H9 (cell line): ENCODE measurements at regions not wholly inside any gene's neighbourhood (a gene's known extent, or its start where the extent isn't known, plus 50 kb on each side); places are given as distances from the start of the nearest gene placed in this dataset.

Experiments used
- DNase-seq: peaks from one replicate; pipeline ENCODE4 v3.0.0-alpha.2; 2017
- H2AFZ ChIP-seq: one replicate; pipeline ENCODE4 v1.6.1; 2013; ENCODE audit warnings: mild to moderate bottlenecking, low read length, control low read depth, moderate library complexity
- H2AK5ac ChIP-seq: 2 replicates; pipeline ENCODE4 v1.6.1; 2013; ENCODE audit warnings: low read length, control low read depth, mixed read lengths; ENCODE audit not compliant: insufficient read length
- H2BK120ac ChIP-seq: one replicate; pipeline ENCODE4 v1.6.1; 2013; ENCODE audit warnings: low read depth, mild to moderate bottlenecking, low read length, control low read depth, inconsistent platforms; ENCODE audit not compliant: poor library complexity, severe bottlenecking
- H2BK12ac ChIP-seq: 2 replicates; pipeline ENCODE4 v1.6.1; 2013; ENCODE audit warnings: low read length, control low read depth, mixed read lengths, low read depth; ENCODE audit not compliant: insufficient read length
- H2BK15ac ChIP-seq: 2 replicates; pipeline ENCODE4 v1.6.1; 2013; ENCODE audit warnings: low read depth, low read length, control low read depth
- H2BK20ac ChIP-seq: one replicate; pipeline ENCODE4 v1.6.1; 2013; ENCODE audit warnings: low read depth, mild to moderate bottlenecking, low read length, control low read depth, inconsistent platforms; ENCODE audit not compliant: poor library complexity, severe bottlenecking
- H2BK5ac ChIP-seq: 2 replicates; pipeline ENCODE4 v1.6.1; 2013; ENCODE audit warnings: low read length, control low read depth, mixed read lengths; ENCODE audit not compliant: insufficient read length
- H3K14ac ChIP-seq: 2 replicates; pipeline ENCODE4 v1.6.1; 2013; ENCODE audit warnings: low read length, control low read depth; ENCODE audit not compliant: insufficient read depth
- H3K18ac ChIP-seq: 2 replicates; pipeline ENCODE4 v1.6.1; 2013; ENCODE audit warnings: low read depth, mild to moderate bottlenecking, mixed read lengths, low read length, control low read depth; ENCODE audit not compliant: insufficient read length
- H3K23ac ChIP-seq: 2 replicates; pipeline ENCODE4 v1.6.1; 2013; ENCODE audit warnings: low read length, control low read depth, mixed read lengths, low read depth; ENCODE audit not compliant: insufficient read length
- H3K23me2 ChIP-seq: 2 replicates; pipeline ENCODE4 v1.6.1; 2013; ENCODE audit warnings: low read depth, mild to moderate bottlenecking, mixed read lengths, low read length, control low read depth; ENCODE audit not compliant: insufficient read length, poor library complexity, severe bottlenecking
- H3K27ac ChIP-seq: 2 replicates; pipeline ENCODE4 v1.5.1; 2013; ENCODE audit warnings: low read length, control low read depth, mixed read lengths, low read depth; ENCODE audit not compliant: insufficient read length
- H3K27me3 ChIP-seq: 2 replicates; pipeline ENCODE4 v1.6.1; 2013; ENCODE audit warnings: low read length, control low read depth, inconsistent platforms; ENCODE audit not compliant: insufficient read depth
- H3K4ac ChIP-seq: 2 replicates; pipeline ENCODE4 v1.6.1; 2013; ENCODE audit warnings: low read depth, mild to moderate bottlenecking, control low read depth, inconsistent platforms, low read length, moderate library complexity
- H3K4me1 ChIP-seq: 2 replicates; pipeline ENCODE4 v1.6.1; 2013; ENCODE audit warnings: low read length, control low read depth, inconsistent platforms; ENCODE audit not compliant: insufficient read depth
- H3K4me2 ChIP-seq: 2 replicates; pipeline ENCODE4 v1.6.1; 2013; ENCODE audit warnings: low read length, control low read depth, mixed read lengths; ENCODE audit not compliant: insufficient read length, insufficient read depth
- H3K56ac ChIP-seq: 2 replicates; pipeline ENCODE4 v1.6.1; 2013; ENCODE audit warnings: low read depth, mild to moderate bottlenecking, mixed read lengths, low read length, control low read depth; ENCODE audit not compliant: insufficient read length
- H3K79me1 ChIP-seq: 2 replicates; pipeline ENCODE4 v1.6.1; 2013; ENCODE audit warnings: low read depth, mild to moderate bottlenecking, moderate library complexity, low read length, control low read depth, inconsistent platforms; ENCODE audit not compliant: insufficient read depth, poor library complexity, severe bottlenecking
- H3K79me2 ChIP-seq: 2 replicates; pipeline ENCODE4 v1.6.1; 2013; ENCODE audit warnings: low read length, control low read depth, inconsistent platforms; ENCODE audit not compliant: insufficient read depth
- H3K9ac ChIP-seq: 2 replicates; pipeline ENCODE4 v1.6.1; 2013; ENCODE audit warnings: low read length, control low read depth, mixed read lengths; ENCODE audit not compliant: insufficient read length; ENCODE audit errors: extremely low read depth
- H3K9me3 ChIP-seq: one replicate; pipeline ENCODE4 v1.6.1; 2013; ENCODE audit warnings: low read depth, low read length, inconsistent platforms; ENCODE audit not compliant: control insufficient read depth
- H3T11ph ChIP-seq: one replicate; pipeline ENCODE4 v1.6.1; 2013; ENCODE audit warnings: mild to moderate bottlenecking, low read length, control low read depth, inconsistent platforms
- H4K20me1 ChIP-seq: one replicate; pipeline ENCODE4 v1.6.1; 2013; ENCODE audit not compliant: control insufficient read depth, insufficient read length, insufficient read depth
- H4K5ac ChIP-seq: 2 replicates; pipeline ENCODE4 v1.6.1; 2013; ENCODE audit warnings: low read depth, mild to moderate bottlenecking, mixed read lengths, low read length, control low read depth; ENCODE audit not compliant: insufficient read length
- H4K8ac ChIP-seq: replicated peaks from 2 replicates; pipeline ENCODE4 v1.6.1; 2013; ENCODE audit warnings: low read length, control low read depth, mixed read lengths, low read depth; ENCODE audit not compliant: insufficient read length
- H4K91ac ChIP-seq: 2 replicates; pipeline ENCODE4 v1.6.1; 2013; ENCODE audit warnings: low read depth, mild to moderate bottlenecking, moderate library complexity, mixed read lengths, low read length, control low read depth; ENCODE audit not compliant: insufficient read length
- H3K27ac Mint-ChIP-seq, 3 experiments: 2 replicates in 2 of 3; 3 replicates in 1 of 3; pipeline ENCODE4 v1.8.0; 2020 to 2021; ENCODE audit warnings: mixed read lengths in 3 of 3, mild to moderate bottlenecking in 1 of 3, moderate library complexity in 1 of 3
- H3K27me3 Mint-ChIP-seq: 2 replicates; pipeline ENCODE4 v1.8.0; 2021; ENCODE audit warnings: low read depth, mild to moderate bottlenecking, moderate library complexity, mixed read lengths
- H3K36me3 Mint-ChIP-seq, 3 experiments: 2 replicates in 2 of 3; 3 replicates in 1 of 3; pipeline ENCODE4 v1.8.0; 2020 to 2021; ENCODE audit warnings: low read depth in 3 of 3, mixed read lengths in 3 of 3; ENCODE audit not compliant: insufficient read depth in 1 of 3
- H3K4me1 Mint-ChIP-seq, 2 experiments: 2 replicates each; pipeline ENCODE4 v1.8.0; 2020; ENCODE audit warnings: mixed read lengths in 2 of 2
- H3K4me3 Mint-ChIP-seq, 2 experiments: 2 replicates in 1 of 2; 3 replicates in 1 of 2; pipeline ENCODE4 v1.8.0; 2020 to 2021; ENCODE audit warnings: mild to moderate bottlenecking in 2 of 2, mixed read lengths in 2 of 2, moderate library complexity in 1 of 2
- H3K9me3 Mint-ChIP-seq, 2 experiments: 2 replicates in 1 of 2; 3 replicates in 1 of 2; pipeline ENCODE4 v1.8.0; 2020; ENCODE audit warnings: mild to moderate bottlenecking in 2 of 2, mixed read lengths in 2 of 2, moderate library complexity in 1 of 2
- CTCF ChIP-seq: fragments of 200-600 bp; sonication (generic); conservative IDR thresholded peaks from 3 replicates; pipeline ENCODE4 v1.8.0; 2021; ENCODE audit warnings: antibody characterized with exemption, mild to moderate bottlenecking
- WGBS: extraction: QIAGEN DNeasy Blood & Tissue Kit; methylation state at CpG from one replicate; pipeline ENCODE4 v1.1.7; 2013; ENCODE audit warnings: missing lambda C conversion rate, low lambda C conversion rate, mixed read lengths; ENCODE audit not compliant: insufficient read length; ENCODE audit errors: extremely low coverage; 5-methylcytosine and 5-hydroxymethylcytosine counted together

- Histone ChIP-seq H3K18ac (no peak overlapping the region), H4K5ac (no peak overlapping the region), H3K79me2 (no peaks in the 10 kb centered on the region), H3K4ac (no peak overlapping the region), H2BK15ac (no peak overlapping the region), H2AK5ac (no peak overlapping the region), H3K23me2 (no peaks in the 10 kb centered on the region), H3T11ph (no peak overlapping the region), H3K4me2 (no peak overlapping the region), H3K27me3 (no peaks in the 10 kb centered on the region), H2AFZ (no peak overlapping the region), H3K9me3 (no peaks in the 10 kb centered on the region), H4K20me1 (peaks cover 3% of the 10 kb centered on the region), H2BK20ac (no peak overlapping the region), H3K9ac (no peak overlapping the region), H2BK120ac (no peak overlapping the region), H2BK12ac (no peak overlapping the region), H3K4me1 (no peaks in the 10 kb centered on the region), H3K23ac (no peak overlapping the region), H4K8ac (no peak overlapping the region), H3K56ac (no peak overlapping the region), H4K91ac (no peak overlapping the region), H3K79me1 (no peaks in the 10 kb centered on the region), H3K14ac (no peak overlapping the region), H2BK5ac (no peak overlapping the region), H3K27ac (no peak overlapping the region)
- DNase-seq = no peak
- peaks cover 3 to 10% of the 10 kb centered on the region in 2 experiments; a peak in 3 of 4 replicates for H3K4me1 Mint-ChIP-seq
- H3K27ac Mint-ChIP-seq = no peak overlapping the region
- H3K9me3 Mint-ChIP-seq = no peaks in the 10 kb centered on the region
- no CpG with 5 or more reads among the region's 13 CpGs for WGBS
- H3K27me3 Mint-ChIP-seq = no peaks in the 10 kb centered on the region
- no peaks in the 10 kb centered on the region for H3K36me3 Mint-ChIP-seq
- H3K4me3 Mint-ChIP-seq = no peak overlapping the region
- no peak for TF ChIP-seq CTCF
These were observed 137.6 kb downstream of the VRK1 start for GRCh38 chr14:96934638-96935330.
